Stimulated activated CD4-positive, alpha-beta T cell treated with anti-CD3 and anti-CD28 coated beads, Interleukin-15, amount 100 ng/mL, for 48 hours (primary cell): ENCODE measurements at regions not wholly inside any gene's neighbourhood (a gene's known extent, or its start where the extent isn't known, plus 50 kb on each side); places are given as distances from the start of the nearest gene placed in this dataset.

Experiments
- DNase-seq, 2 donors: peaks; one replicate each; pipeline ENCODE4 v3.0.0-alpha.2; 2020; ENCODE audit warnings: low read depth in 2 of 2

DNA sequence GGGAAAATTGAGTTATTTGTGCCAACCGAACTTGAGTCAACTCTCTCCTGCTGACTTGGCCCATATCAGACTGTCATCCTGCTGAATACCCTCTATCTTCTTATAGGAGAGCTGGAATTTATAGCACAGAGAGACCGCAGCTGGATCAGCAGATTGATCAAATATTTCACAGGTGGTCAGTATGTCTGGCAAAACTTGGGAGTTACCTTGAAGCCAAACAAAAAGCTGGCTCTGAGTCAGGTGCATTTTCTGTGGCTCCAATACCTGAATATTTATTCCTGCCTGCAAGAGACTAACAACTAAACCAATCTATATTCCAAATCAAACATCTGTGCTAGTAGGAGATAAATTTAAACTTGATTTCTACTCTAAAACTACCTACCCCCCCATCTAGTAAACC is 752.1 kb upstream of the ALCAM start:
- DNase-seq: no peak

DNA sequence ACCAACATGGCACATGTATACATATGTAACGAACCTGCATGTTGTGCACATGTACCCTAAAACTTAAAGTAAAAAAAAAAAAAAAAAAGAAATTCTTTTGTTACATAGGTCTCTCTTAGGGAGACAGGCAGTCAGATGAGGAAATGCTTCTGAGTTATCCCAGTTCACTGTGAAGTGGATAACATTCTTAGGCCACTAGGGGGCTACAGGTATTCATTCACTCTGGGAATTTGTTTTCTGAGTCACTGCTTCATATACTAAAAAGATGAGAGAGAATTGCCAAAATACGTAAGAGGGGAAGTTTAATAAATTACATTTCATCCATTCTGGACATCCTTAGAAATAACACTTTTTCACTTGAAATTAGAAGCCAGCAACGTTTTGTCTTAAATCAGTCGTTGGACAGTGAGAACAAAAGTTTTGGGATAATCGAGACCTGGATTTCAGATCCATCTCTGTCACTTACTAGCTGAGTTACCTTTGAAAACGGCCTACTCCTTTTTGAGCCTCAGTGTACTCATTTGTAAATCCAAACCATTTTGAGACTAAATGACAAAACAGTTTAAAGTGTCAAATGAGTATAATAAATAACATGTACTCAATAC is 738.4 kb upstream of the ALCAM start:
- DNase-seq: no peak

DNA sequence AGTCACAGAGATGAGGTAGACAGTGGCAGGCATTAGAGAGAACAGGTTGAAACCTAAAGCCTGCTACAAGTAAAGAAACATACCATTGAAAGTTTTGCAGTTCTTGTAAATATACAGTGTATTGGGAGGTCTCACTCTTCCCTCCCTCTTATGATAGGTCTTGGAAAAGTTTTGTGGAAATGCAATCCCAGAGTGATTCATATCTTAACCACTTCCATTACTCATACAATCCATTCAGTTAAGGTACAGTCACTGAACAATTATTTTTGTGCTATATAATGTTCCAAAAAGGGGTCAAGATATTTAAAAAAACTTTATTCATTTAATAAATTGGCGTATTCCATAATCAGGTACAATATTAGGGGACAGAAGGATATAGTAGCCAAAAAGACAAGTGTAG is 737.7 kb upstream of the ALCAM start:
- DNase-seq: no peak

DNA sequence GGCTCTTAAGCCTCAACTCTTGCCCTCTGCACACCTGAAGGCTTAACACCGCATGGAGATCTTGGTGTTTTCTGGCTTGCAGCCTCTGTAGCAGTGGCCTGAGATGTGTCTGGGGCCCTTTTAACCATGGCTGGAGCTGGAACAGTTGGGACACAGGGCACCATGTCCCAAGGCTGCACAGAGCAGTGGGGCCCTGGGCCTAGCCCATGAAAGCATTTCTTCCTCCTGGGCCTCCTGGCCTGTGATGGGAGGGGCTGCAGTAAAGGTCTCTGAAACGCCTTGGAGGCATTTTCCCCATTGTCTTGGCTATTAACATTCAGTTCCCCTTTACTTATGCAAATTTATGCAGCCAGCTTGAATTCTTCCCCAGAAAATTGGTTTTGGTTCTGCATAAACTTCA is 735.5 kb upstream of the ALCAM start:
- DNase-seq: no peak

DNA sequence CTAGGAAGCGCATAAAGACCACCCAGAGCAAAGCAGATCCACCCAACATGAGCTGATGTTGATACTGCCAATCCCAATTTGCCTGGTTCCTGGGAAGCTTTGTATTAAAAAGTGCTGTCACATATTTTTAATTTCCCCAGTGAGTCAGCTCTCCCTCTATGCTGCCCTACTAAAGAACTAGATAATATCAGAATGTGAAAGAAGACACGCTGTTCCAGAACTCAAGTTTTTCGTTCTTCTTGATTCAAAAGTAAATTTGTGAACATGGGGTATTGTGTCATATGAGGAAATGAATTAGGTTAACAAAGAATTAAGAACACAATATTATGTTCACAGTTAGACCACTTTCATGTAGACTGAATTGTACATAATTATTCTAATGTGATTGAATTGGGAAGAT is 734.2 kb upstream of the ALCAM start:
- DNase-seq: no peak

DNA sequence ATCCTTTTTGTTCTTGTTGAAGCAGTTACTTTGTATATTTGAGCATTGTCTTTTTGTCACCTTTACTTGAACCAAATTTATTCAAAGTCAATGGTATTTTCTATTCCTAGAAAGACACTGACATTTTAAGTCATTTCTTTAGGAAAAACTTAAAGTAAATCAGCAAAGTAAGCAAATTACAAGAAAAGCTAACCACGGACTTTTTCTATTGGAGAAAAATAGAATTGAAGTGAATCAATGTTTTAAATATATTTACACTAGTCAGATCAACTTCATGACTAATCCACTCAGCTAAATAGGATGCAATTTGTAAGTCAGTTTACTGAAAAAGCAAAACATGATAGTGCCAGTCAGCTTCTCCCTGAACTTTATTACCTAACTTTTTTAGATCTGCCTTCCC is 733.8 kb upstream of the ALCAM start:
- DNase-seq: no peak

DNA sequence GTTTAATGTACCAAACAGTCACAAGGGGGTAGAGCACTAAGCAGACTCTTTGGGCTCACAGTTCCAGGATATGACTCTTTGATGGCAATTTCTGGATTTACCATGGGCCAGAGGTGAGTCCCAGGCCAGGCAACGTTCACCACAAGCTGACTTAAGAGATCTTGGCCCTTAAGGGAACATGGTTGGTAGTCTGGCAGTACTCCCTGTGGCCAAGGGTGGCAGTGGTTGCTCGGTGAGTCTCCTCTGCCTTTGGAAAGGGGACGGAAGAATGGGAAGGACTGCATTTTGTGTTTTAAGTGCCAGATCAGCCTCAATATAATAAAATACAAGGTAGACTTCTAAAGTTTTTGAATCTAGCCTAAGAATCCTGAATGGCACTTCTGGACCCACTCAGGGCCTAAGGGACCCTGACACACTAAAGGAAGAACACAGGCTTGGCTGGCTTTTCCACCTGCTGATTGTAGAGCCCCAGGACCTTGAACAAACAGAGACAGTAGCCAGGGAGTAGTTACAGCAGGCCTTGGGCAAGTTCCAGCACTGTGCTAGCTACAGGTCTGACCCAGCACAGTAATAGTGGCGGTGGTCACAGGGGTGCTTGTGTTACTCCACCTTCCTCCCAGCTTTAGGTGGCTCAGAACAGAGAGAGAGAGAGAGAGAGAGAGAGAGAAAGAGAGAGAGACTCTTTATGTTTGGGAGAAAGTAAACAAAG is 730.7 kb upstream of the ALCAM start:
- no peak for DNase-seq

DNA sequence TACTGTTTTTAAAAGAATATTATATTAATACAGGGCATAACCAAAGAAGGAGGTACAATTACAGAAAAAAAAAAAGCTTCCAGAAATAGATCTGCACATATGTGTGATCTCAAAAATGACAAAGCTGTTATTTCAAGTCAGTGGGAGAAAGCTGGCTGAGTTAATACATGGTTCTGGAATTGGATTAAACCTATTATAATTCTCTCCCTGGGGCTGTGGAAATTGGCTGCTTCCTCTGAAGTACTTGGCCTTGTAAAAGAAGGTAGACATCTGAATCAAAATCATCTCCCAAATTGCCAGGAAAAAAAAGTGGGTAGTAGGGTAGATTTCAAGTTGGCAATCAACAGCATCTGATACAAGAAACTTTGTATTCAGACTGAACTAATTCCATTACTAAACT is 723.9 kb upstream of the ALCAM start:
- DNase-seq: no peak

DNA sequence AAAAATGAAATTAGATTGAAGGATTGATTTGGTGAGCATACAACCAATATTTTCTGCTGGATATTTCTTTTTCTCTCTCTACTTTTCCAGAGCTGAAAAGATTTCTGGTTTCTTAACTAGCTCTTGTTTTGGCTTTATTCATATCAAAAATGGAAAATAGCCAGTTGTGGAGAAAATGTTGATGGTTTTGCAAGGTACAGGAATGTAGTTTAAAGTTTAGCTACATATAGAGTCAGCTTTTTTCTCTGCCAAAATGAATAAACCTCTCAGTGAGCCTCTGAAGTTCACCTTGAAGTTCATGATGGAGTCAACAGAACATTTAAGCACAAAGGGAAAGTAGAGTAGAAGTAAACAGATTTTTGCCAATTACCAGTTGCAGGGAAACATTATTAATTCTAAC is 720.5 kb upstream of the ALCAM start:
- no peak for DNase-seq

DNA sequence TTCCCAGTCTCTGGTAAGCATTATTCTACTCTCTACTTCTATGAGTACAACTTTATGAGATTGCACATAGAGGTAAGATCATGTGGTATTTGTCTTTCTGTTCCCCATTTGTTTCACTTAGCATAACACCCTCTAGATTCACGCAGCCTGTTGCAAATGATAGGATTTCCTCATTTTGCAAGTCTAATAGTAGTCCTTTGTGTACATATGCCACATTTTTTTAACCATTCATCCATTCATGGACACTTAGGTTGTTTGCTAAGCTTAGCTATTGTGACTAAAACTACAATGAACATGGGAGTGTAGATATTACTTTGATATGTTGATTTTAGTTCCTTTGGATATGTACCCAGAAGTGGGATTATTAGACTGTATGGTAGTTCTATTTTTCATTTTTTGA is 717.9 kb upstream of the ALCAM start:
- no peak for DNase-seq

DNA sequence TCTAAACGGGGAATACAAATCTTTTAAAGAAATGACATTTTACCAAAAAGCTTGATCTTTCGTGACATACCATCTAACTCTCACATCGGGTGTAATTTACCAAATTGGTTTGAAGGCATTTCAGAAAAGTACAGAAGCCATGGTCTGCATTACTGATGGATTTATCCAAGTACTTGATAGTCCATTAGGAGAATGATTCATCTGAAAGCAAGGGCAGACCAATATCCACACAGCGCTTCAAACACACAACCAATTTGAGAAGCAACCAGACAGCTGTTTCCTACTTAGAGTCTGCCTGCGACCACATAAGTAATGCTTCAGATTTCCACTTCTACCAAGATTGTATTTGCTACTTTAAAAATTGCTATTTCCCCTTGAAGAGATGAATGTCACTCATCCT is 697.6 kb upstream of the ALCAM start:
- DNase-seq: no peak

DNA sequence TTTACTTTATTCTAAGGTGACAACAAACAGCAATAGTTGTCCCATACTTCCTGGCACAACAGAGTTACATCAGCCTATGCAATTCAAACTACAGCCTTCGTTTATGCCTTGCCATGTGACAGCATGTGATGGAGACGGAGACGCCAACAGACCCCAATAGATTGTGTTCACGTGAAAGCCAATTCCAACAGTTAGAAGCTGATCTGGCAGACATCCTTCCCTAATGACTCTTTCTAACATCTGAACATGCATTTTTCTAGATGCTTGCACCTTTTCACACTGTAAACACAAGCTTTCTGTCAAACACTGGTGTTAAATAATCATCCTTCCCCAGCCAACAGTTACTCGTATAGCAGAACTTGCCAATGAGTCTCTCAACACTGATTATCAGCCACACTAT is 694.4 kb upstream of the ALCAM start:
- no peak for DNase-seq

DNA sequence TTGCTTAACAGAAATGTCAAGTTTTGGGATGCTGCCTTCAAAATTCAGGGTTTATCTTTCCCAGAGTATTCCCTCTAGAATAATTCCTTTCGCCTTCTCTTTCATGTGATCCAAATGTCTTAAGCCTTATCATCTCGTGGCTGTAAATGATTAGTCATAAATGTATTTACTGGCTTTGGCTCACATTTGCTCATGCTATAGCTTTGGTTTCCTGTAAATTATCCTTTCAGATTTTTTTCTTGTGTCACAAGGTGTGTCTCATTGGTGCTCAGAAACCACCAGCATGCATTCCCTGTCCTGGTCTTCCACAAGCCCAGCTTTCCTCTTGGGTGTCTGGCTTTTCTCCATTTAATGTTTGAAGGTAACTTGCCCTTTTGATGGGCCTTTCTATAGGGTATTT is 692.7 kb upstream of the ALCAM start:
- DNase-seq: no peak

DNA sequence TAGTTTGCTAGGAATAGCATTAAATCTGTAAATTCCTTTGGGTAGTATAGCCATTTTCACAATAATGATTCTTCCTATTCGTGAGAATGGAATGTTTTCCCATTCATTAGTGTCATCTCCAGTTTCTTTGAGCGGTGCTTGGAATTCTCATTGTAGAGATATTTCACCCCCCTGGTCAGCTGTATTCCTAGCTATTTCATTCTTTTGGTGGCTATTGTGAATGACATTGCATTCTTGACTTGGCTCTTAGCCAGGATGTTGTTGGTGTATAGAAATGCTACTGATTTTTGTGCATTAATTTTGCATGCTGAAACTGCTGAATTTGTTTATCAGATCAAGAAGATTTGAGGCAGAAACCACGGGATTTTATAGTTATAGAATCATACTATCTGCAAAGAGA is 690.5 kb upstream of the ALCAM start:
- DNase-seq: no peak

DNA sequence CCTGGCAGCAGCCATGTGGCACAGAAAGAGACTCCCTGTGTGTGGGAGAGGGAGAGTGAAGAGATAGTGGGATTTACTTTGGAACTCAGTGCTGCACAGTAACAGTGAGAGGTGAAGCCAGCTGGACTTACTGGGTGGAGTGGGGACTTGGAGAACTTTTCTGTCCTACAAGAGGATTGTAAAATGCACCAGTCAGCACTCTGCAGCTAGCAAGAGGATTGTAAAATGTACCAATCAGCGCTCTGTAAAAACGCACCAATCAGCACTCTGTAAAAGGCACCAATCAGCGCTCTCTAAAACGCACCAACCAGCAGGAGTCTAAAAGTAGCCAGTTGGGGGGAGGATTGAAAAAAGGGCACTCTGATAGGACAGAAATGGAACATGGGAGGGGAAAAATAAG is 688.8 kb upstream of the ALCAM start:
- no peak for DNase-seq

DNA sequence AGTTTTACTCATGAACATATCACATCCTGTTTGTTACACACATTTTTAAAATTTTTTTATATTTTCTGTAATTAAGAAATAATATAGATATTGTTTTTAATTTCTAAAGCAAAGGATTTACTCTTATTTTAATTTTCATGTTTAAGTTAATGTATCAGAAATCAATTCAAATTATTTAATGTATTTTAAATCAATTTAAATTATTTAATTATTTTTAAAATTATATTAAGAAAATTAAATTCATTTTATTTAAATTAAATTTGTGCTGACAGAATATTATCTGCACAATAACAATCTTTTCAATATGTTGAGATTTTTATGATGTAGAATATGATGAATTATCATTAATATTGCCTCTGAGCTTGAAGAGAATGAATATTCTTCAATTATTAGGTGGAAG is 681.2 kb upstream of the ALCAM start:
- no peak for DNase-seq

DNA sequence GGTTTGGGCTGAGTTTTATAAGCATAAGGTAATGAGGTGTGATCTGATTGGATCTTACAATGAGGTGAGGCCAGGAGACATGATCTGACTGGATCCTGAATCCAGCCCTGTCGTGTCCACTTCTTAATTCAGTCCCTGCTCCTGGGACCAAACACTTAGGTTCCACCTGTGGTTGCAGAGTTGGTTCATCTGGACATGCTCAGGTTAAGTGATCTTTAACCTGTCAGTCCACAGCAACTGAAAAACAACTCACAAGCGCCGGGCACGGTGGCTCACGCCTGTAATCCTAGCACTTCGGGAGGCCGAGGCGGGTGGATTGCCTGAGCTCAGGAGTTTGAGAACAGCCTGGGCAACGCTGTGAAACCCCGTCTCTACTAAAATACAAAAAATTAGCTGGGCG is 679.3 kb upstream of the ALCAM start:
- no peak for DNase-seq

DNA sequence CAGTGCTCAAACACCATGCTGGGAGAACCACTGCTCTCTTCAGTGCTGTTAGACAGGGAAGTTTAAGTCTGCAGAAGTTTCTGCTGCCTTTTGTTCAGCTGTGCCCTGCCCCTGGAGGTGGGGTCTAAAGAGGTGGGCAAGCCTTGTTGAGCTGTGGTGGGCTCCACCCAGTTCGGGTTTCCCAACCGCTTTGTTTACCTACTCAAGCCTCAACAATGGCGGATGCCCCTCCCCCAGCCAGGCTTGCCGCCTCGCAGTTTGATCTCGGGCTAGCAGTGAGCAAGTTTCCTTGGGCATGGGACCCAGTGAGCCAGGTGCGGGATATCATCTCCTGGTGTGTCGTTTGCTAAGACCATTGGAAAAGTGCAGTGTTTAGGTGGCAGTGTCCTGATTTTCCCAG is 670.2 kb upstream of the ALCAM start:
- DNase-seq: no peak

DNA sequence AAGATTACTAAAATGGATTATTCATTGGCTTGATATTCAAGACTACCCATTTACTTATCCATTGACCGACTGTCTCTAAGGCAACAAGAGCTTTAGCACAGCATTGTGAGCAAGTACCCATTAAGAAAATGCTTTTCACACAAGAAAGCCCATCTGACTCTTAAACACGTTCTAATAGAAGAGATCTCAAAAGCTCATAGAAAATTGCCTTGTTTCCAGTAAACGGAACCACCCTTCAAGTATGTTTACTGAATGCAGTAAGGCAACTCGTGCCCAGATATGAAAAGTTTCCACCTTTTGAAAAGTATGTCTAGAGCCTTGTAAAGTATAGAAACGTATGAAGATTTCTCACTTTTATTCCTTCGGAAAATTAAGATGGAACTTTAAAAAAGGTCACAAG is 655.3 kb upstream of the ALCAM start:
- no peak for DNase-seq

DNA sequence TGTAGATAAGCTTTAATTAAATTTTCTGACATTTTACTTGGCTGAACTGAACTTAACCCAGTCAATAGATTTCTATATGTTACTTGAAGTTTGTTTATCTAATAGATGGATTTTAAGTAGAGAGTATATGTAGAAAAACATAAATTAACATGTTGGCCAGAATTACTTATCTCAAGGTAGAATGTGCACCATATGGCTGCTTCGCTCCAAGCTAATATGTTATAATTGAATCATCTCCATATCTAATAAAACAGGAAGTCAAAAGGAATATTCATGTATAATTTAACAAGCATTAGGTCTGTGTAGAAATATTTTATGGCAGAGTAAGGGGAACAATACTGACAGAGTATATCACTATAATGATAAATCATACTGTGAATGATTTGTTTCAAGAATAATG is 650.7 kb upstream of the ALCAM start:
- no peak for DNase-seq

DNA sequence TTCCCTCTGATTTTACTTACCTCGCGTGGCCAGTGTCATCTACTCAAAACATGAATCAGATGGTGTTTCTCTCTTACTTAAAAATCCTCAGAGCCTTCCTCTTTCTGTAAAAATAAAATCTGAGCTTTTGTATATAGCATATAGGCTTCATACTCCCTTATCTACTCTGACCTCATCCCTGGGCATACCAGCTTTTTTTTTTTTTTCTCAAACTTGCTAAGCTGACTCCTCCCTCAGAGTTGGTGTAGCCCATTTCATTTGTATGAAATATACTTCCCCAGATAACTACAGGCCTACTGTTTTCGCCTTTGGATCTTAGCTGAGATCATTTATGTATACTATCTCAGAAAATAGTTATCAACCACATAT is 648.9 kb upstream of the ALCAM start:
- no peak for DNase-seq

DNA sequence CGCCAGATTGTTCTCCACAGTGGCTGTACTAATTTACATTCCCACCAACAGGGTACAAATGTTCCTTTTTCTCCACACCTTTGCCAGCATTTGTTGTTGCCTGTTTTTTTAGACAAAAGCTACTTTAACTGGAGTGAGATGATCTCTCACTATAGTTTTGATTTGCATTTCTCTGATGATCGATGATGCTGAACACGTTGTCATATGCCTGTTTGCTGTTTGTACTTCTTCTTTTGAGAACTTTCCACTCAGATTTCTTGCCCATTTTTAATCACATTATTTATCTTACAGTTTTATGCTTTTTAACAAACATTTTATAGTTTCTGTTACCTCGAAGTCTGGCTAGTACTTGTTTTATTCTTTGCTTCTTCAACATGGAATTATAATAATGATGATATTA is 643.7 kb upstream of the ALCAM start:
- DNase-seq: no peak

DNA sequence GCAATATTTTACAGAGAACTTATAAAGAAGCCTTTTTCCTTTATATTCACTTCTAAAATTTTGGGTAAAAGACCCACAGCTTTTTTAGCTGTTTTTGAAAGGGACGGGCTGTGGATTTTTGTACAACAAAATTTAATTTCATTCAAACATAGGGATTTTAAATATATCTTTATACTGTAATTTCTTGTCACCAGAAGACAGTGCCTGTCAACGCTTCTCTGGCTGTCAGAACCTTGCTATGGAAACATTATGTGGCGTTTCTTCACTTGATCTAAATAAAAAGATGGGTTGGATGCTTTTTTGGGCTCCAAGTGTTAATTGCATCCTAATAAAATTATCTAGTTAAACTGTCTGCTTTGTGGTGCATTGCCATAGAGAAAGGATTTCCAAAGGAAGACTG is 635.6 kb upstream of the ALCAM start:
- DNase-seq: no peak

DNA sequence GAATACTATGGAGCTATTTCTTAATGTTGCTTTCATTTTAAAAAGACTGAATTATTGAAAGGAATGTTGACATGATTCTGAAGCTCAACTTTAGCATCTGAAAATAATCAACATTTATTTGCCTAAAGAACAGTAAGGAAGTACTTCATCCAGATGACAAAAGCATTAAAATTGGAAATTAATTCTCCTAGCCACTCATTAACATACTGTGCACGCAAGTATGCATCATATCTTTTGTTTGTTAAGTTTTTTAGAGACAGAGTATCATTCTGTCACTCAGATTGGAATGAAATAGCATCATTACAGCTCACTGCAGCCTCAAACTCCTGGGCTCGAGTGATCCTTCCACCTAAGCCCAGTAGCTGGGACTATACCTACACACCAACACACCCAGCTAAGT is 632.1 kb upstream of the ALCAM start:
- DNase-seq: no peak
